GM12892 (cell line): ENCODE measurements at regions not wholly inside any gene's neighbourhood (a gene's known extent, or its start where the extent isn't known, plus 50 kb on each side); places are given as distances from the start of the nearest gene placed in this dataset.

ENCODE experiments used
- DNase-seq: peaks from one replicate; pipeline ENCODE4 v3.0.0; 2011; ENCODE audit not compliant: insufficient read length
- FAIRE-seq: peaks from 2 replicates; lab custom pipeline; 2011; peaks lifted over from hg19 to GRCh38; lab: Jason Lieb, UNC
- POLR2A ChIP-seq: IDR thresholded peaks from 2 replicates; pipeline ENCODE4 v1.6.1; 2011; ENCODE audit warnings: low read depth, low read length, control low read depth
- POLR2AphosphoS5 ChIP-seq: IDR thresholded peaks from 2 replicates; pipeline ENCODE4 v1.6.1; 2011; ENCODE audit warnings: low read depth, low read length, control low read depth
- TAF1 ChIP-seq: IDR thresholded peaks from 2 replicates; pipeline ENCODE4 v1.6.1; 2011; ENCODE audit warnings: low read depth, mild to moderate bottlenecking, control low read depth, low read length, borderline replicate concordance

DNA sequence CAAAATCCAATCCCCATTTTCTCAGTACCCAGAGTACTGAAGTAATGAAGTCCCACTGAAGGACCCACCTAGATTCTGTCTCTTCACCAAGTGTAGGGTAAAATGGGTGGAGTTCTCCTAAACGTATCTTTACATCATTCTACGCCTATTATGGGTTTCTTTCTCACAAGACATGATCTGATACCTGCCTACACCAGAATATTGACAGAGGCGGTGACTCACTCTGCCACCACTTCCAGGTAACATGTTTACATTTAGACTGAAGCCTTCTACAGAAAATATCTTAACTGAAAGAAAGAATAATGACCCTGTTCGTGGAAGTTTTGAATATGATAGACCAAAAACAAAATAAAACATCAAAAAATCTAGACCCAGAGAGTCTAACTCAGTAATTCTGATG is 89.8 kb downstream of the BTG1 start:
- FAIRE-seq = no peak

GRCh38 chr12:92051441-92051840 is 94.2 kb downstream of the BTG1 start:
- DNase-seq = no peak
- no peak for FAIRE-seq
- TF ChIP-seq POLR2A (no peak), TAF1 (no peak), POLR2AphosphoS5 (no peak)

More for the DNA sequence above, 89.8 kb downstream of the BTG1 start:
- TF ChIP-seq TAF1 = no peak
- TF ChIP-seq POLR2AphosphoS5 = no peak
- TF ChIP-seq POLR2A = no peak
- no peak for DNase-seq

GRCh38 chr12:92049403-92049802 is 96.2 kb downstream of the BTG1 start:
- FAIRE-seq (peak; percentile 99), DNase-seq (no peak)

DNA sequence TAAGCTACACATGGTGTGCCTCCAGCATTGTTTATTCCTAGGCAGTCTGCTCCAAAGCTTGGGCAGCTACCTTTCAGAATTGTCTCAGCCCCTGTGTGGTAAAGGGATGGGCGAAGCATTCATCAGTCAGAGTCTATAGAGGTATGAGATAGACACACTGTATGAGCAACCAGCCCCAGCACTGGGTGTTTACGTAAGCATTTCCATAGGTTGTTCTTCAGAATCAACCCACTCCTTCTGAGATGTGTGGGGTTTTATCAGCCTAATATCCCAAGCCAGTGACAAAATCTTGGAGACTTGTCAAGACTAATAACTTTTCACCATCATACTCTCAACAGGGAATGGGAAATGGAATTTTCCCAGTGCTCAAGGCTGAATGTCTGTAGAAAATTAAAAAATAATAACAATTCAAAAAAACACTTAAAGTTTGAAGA is 98.2 kb downstream of the BTG1 start:
- no peak for DNase-seq
- no peak for TF ChIP-seq POLR2AphosphoS5
- no peak for TF ChIP-seq POLR2A
- no peak for TF ChIP-seq TAF1
- FAIRE-seq = peak; percentile 38

More at GRCh38 chr12:92049403-92049802, 96.2 kb downstream of the BTG1 start:
- TF ChIP-seq POLR2AphosphoS5 = no peak
- TF ChIP-seq TAF1 = no peak
- TF ChIP-seq POLR2A = no peak

- TF ChIP-seq POLR2AphosphoS5 (no peak), POLR2A (no peak), TAF1 (no peak)
- no peak for DNase-seq
- peak; percentile 82 for FAIRE-seq
These were observed 98.9 kb downstream of the BTG1 start for GRCh38 chr12:92046557-92047392.

GRCh38 chr12:92045852-92046251 is 99.8 kb downstream of the BTG1 start:
- FAIRE-seq (peak; percentile 42), DNase-seq (no peak)
- TF ChIP-seq POLR2A (no peak), POLR2AphosphoS5 (no peak), TAF1 (no peak)

DNA sequence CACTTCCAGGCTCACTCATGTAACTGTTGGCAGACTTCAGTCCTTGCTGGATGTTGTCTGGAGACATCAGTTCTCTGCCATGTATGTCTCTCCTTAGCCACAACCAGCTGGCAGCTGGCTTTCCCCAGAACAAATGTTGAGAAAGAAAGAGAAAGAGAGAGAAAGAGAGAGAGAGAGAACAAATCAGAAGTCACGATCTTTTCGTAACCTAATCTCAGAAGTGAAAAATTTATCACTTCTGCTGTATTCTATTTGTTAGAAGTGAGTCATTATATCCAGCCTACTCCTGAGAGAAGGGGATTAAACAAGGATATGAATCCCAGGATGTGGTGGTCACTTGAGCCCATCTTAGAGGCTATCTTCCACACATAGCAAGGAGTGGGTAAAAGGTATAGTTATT is 101.2 kb downstream of the BTG1 start:
- TF ChIP-seq POLR2A (no peak), POLR2AphosphoS5 (no peak), TAF1 (no peak)
- DNase-seq = no peak
- peak; percentile 9 for FAIRE-seq

DNA sequence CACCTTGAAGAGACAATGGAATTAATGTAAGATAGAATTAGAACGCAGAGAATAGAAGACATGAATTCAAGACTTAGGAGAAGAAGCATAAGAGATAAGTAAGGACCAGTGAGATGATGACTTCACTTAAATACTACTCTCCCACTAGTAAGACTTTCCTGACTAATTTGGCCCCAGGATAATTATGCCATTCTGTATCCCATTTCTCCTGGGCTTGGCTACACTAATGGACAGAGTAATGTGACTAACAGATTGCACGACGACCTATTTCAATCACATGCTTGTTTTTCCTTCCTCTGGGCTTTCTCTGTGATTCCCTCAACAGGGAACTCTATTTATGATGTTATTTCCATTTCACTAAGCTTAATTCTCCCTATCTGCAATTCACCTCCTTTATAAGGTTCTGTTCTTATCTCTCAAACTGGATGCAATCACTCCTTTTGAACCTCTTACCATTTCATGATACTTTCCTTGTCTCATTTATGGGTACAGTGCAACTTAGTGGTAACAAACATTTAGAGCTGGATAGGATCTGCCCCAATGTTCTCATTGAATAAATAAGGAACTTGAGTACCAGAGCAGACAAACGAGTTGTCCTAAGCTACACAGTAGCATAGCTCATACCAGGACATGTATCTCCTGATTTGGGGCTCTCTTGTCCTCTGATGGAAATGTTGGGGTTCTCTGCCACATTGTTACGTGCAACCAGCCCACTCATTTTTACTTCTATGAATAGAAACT is 102.7 kb downstream of the BTG1 start:
- DNase-seq = no peak
- TF ChIP-seq POLR2AphosphoS5 = no peak
- no peak for TF ChIP-seq TAF1
- no peak for TF ChIP-seq POLR2A
- FAIRE-seq = no peak

- TF ChIP-seq TAF1 (no peak), POLR2AphosphoS5 (no peak), POLR2A (no peak)
- DNase-seq (no peak), FAIRE-seq (peak; percentile 72)
These were observed 103.9 kb downstream of the BTG1 start for GRCh38 chr12:92041742-92042141.

DNA sequence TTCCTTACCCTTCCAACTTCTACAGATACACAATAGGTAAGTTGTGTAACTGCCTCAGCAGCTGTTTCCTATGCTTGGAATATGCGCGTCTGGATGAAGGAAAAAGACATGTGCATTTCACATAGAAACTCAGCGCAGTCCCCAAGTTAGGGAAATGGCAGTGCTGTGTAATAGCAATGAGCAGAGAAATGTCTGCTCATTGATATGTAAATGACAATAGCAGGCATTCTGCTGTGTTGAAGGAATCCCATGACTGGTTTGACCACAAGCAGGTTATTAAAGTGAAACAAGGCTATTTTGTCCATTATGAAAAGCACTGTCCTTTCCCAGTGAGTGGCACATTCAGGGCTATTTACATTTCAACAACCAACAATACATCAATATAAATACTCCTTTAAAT is 106.6 kb downstream of the BTG1 start:
- no peak for DNase-seq
- TF ChIP-seq POLR2A (no peak), POLR2AphosphoS5 (no peak), TAF1 (no peak)
- FAIRE-seq = no peak

- DNase-seq (no peak), FAIRE-seq (no peak)
- TF ChIP-seq TAF1 (no peak), POLR2A (no peak), POLR2AphosphoS5 (no peak)
These were observed 107.2 kb downstream of the BTG1 start for GRCh38 chr12:92038476-92038875.
